ENCODE measurements at regions not wholly inside any gene's neighbourhood (a gene's known extent, or its start where the extent isn't known, plus 50 kb on each side); places are given as distances from the start of the nearest gene placed in this dataset.
"Not testable (repeated sequence)": the region's sequence is repeated elsewhere in the genome, so short reads cannot be mapped to it uniquely, and the experiment has no call there.

GRCh38 chr18:51257150-51257549 lies 59.7 kb upstream of the MEX3C start:
- no peak for TF ChIP-seq GABPA (IDR thresholded peaks at IDR 0.05; ENCODE audit: low read depth)
- TF ChIP-seq CTCF (IDR thresholded peaks at IDR 0.05; ENCODE audit: insufficient read depth, low read length) = no peak
- no peak for TF ChIP-seq POLR2AphosphoS5 (IDR thresholded peaks at IDR 0.05; ENCODE audit: low read depth)
- no peak for TF ChIP-seq REST (IDR thresholded peaks at IDR 0.05; ENCODE audit: insufficient replicate concordance, low read depth)
- no peak for TF ChIP-seq SPI1 (IDR thresholded peaks at IDR 0.05; ENCODE audit: borderline replicate concordance, low read depth)
- Histone ChIP-seq H3K4me3 (replicated peaks; ENCODE audit: insufficient read depth, low read length) (no peak overlapping the region), H3K27ac (replicated peaks) (no peak overlapping the region), H3K27me3 (ENCODE audit: insufficient read depth, poor library complexity, severe bottlenecking) (no peaks in the 10 kb centered on the region)
- DNase-seq (ENCODE audit: low read depth in 1 of 2, low spot score in 1 of 2) = no peak

GRCh38 chr18:51260118-51260517 lies 62.6 kb upstream of the MEX3C start:
- no peak for DNase-seq (ENCODE audit: low read depth in 1 of 2, low spot score in 1 of 2)
- H3K27ac ChIP-seq (replicated peaks) = no peak overlapping the region
- H3K4me3 ChIP-seq (replicated peaks; ENCODE audit: insufficient read depth, low read length) = no peak overlapping the region
- TF ChIP-seq REST (IDR thresholded peaks at IDR 0.05; ENCODE audit: insufficient replicate concordance, low read depth) (no peak), GABPA (IDR thresholded peaks at IDR 0.05; ENCODE audit: low read depth) (no peak), CTCF (IDR thresholded peaks at IDR 0.05; ENCODE audit: insufficient read depth, low read length) (no peak)
- no peaks in the 10 kb centered on the region for H3K27me3 ChIP-seq (ENCODE audit: insufficient read depth, poor library complexity, severe bottlenecking)

- H3K27ac ChIP-seq (replicated peaks); H3K27me3 ChIP-seq (ENCODE audit: insufficient read depth, poor library complexity, severe bottlenecking); DNase-seq (ENCODE audit: low read depth in 1 of 2, low spot score in 1 of 2); H3K4me3 ChIP-seq (replicated peaks; ENCODE audit: insufficient read depth, low read length): not testable (repeated sequence)
Observed at GRCh38 chr18:51266077-51266476, 68.6 kb upstream of the MEX3C start.

GRCh38 chr18:51266773-51267172 lies 69.3 kb upstream of the MEX3C start:
- TF ChIP-seq GABPA (IDR thresholded peaks at IDR 0.05; ENCODE audit: low read depth) (no peak), REST (IDR thresholded peaks at IDR 0.05; ENCODE audit: insufficient replicate concordance, low read depth) (no peak), SPI1 (IDR thresholded peaks at IDR 0.05; ENCODE audit: borderline replicate concordance, low read depth) (no peak), POLR2AphosphoS5 (IDR thresholded peaks at IDR 0.05; ENCODE audit: low read depth) (no peak), CTCF (IDR thresholded peaks at IDR 0.05; ENCODE audit: insufficient read depth, low read length) (no peak)
- no peak overlapping the region for H3K27ac ChIP-seq (replicated peaks)
- no peaks in the 10 kb centered on the region for H3K27me3 ChIP-seq (ENCODE audit: insufficient read depth, poor library complexity, severe bottlenecking)
- no peak overlapping the region for H3K4me3 ChIP-seq (replicated peaks; ENCODE audit: insufficient read depth, low read length)
- DNase-seq (ENCODE audit: low read depth in 1 of 2, low spot score in 1 of 2) = peak; percentile 23 to 93

Data from HL-60 (cell line).